WTC11 (cell line): ENCODE measurements at regions not wholly inside any gene's neighbourhood (a gene's known extent, or its start where the extent isn't known, plus 50 kb on each side); places are given as distances from the start of the nearest gene placed in this dataset.

Source experiments
- ATF3 ChIP-seq: sonication (generic); formaldehyde crosslinking; conservative IDR thresholded peaks from 2 replicates; pipeline ENCODE4 v1.8.1; 2022; ENCODE audit warnings: mild to moderate bottlenecking, missing genetic modification reagents
- CTCF ChIP-seq: fragments of 200-600 bp; IDR thresholded peaks from 2 replicates; pipeline ENCODE4 v1.8.0; 2022; ENCODE audit warnings: antibody characterized with exemption
- E2F5 ChIP-seq: sonication (generic); formaldehyde crosslinking; IDR thresholded peaks from 2 replicates; pipeline ENCODE4 v1.8.1; 2022; ENCODE audit warnings: mild to moderate bottlenecking, moderate library complexity, missing genetic modification reagents
- FOXP1 ChIP-seq: sonication (generic); formaldehyde crosslinking; IDR thresholded peaks from 2 replicates; pipeline ENCODE4 v1.8.0; 2022; ENCODE audit warnings: missing genetic modification reagents, mild to moderate bottlenecking, moderate library complexity, borderline replicate concordance
- JUN ChIP-seq: sonication (generic); formaldehyde crosslinking; IDR thresholded peaks from 2 replicates; pipeline ENCODE4 v1.8.0; 2023; ENCODE audit warnings: mild to moderate bottlenecking, missing genetic modification reagents
- PRRX2 ChIP-seq: fragments of 250-450 bp; sonication (Bioruptor Pico); IDR thresholded peaks from 2 replicates; pipeline ENCODE4 v1.8.0; 2021; ENCODE audit warnings: mild to moderate bottlenecking
- SMAD3 ChIP-seq: sonication (generic); formaldehyde crosslinking; IDR thresholded peaks from 2 replicates; pipeline ENCODE4 v1.8.0; 2022; ENCODE audit warnings: missing genetic modification reagents, mild to moderate bottlenecking, borderline replicate concordance
- SP1 ChIP-seq: sonication (generic); formaldehyde crosslinking; conservative IDR thresholded peaks from 2 replicates; pipeline ENCODE4 v1.8.1; 2022; ENCODE audit warnings: missing genetic modification reagents
- ZNF121 ChIP-seq: sonication (generic); formaldehyde crosslinking; IDR thresholded peaks from 2 replicates; pipeline ENCODE4 v1.8.0; 2023; ENCODE audit warnings: missing genetic modification reagents
- ZNF232 ChIP-seq: sonication (generic); formaldehyde crosslinking; IDR thresholded peaks from 2 replicates; pipeline ENCODE4 v1.8.0; 2022; ENCODE audit warnings: mild to moderate bottlenecking, missing genetic modification reagents
- ZNF263 ChIP-seq: sonication (generic); formaldehyde crosslinking; IDR thresholded peaks from 2 replicates; pipeline ENCODE4 v1.8.1; 2022; ENCODE audit warnings: low read depth, mild to moderate bottlenecking, moderate library complexity, missing genetic modification reagents
- TF ChIP-seq, protein P1 (sequence below): sonication (generic); formaldehyde crosslinking; IDR thresholded peaks from 2 replicates; pipeline ENCODE4 v1.8.0; 2022; ENCODE audit warnings: mild to moderate bottlenecking, missing genetic modification reagents
- TF ChIP-seq, protein P2 (sequence below): sonication (generic); formaldehyde crosslinking; conservative IDR thresholded peaks from 2 replicates; pipeline ENCODE4 v1.8.1; 2023; ENCODE audit warnings: mild to moderate bottlenecking, low read depth, missing genetic modification reagents, moderate library complexity

DNA sequence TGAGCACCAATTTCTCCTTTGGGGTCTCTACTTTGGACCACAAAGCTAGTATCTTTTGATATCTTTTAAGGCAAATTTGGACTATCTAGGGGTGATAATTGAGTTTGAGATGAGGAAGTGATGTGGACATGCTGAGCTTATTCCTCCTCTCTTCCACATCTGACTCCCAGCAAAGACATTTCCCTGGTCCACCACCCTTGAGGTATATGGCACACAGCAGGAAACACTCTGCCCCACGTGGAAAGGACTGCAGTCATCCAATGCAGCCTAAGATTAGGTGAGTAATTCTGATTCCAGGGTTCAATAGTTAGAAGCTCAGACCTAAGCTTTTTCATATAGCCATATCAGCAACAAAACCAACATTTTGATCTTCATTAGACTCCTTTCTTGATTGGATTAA is 290.1 kb upstream of the CHAC2 start:
- no peak for TF ChIP-seq E2F5
- TF ChIP-seq ZNF232 (CRISPR knock-in tag), result no peak
- TF ChIP-seq, protein P1, sequence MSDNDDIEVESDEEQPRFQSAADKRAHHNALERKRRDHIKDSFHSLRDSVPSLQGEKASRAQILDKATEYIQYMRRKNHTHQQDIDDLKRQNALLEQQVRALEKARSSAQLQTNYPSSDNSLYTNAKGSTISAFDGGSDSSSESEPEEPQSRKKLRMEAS (CRISPR knock-in tag), result no peak
- TF ChIP-seq CTCF, result no peak
- TF ChIP-seq JUN, result no peak
- no peak for TF ChIP-seq FOXP1
- TF ChIP-seq ATF3, result no peak
- TF ChIP-seq ZNF263 (CRISPR knock-in tag), result no peak
- TF ChIP-seq ZNF121 (CRISPR knock-in tag), result no peak
- TF ChIP-seq SP1 (CRISPR knock-in tag), result no peak
- TF ChIP-seq PRRX2 (CRISPR knock-in tag), result no peak
- TF ChIP-seq SMAD3 (CRISPR knock-in tag), result no peak
- TF ChIP-seq, protein P2, sequence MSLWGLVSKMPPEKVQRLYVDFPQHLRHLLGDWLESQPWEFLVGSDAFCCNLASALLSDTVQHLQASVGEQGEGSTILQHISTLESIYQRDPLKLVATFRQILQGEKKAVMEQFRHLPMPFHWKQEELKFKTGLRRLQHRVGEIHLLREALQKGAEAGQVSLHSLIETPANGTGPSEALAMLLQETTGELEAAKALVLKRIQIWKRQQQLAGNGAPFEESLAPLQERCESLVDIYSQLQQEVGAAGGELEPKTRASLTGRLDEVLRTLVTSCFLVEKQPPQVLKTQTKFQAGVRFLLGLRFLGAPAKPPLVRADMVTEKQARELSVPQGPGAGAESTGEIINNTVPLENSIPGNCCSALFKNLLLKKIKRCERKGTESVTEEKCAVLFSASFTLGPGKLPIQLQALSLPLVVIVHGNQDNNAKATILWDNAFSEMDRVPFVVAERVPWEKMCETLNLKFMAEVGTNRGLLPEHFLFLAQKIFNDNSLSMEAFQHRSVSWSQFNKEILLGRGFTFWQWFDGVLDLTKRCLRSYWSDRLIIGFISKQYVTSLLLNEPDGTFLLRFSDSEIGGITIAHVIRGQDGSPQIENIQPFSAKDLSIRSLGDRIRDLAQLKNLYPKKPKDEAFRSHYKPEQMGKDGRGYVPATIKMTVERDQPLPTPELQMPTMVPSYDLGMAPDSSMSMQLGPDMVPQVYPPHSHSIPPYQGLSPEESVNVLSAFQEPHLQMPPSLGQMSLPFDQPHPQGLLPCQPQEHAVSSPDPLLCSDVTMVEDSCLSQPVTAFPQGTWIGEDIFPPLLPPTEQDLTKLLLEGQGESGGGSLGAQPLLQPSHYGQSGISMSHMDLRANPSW (CRISPR knock-in tag), result no peak
